ENCODE measurements at regions not wholly inside any gene's neighbourhood (a gene's known extent, or its start where the extent isn't known, plus 50 kb on each side); places are given as distances from the start of the nearest gene placed in this dataset. TPM values are rescaled to one million over a fixed set of nuclear protein-coding genes. Genes with fewer than 3 reads are reported as not detected.

- Histone ChIP-seq H3K9me3 (no peaks in the 10 kb centered on the region), H3K4me1 (ENCODE audit: insufficient read depth) (no peaks in the 10 kb centered on the region), H3K36me3 (no peaks in the 10 kb centered on the region), H3K27ac (no peak overlapping the region), H3K27me3 (no peaks in the 10 kb centered on the region), H3K4me3 (no peak overlapping the region)
- intact Hi-C loops (cut with DNase I), result no loop called here
- TF ChIP-seq EP300 (IDR thresholded peaks at IDR 0.05), result no peak
- TF ChIP-seq CTCF (IDR thresholded peaks at IDR 0.05), result no peak
- TF ChIP-seq POLR2A (IDR thresholded peaks at IDR 0.05), result no peak
- no peak for DNase-seq
- WGBS, 3 donors, result 76 to 93% (median 80%) methylated on average over 3 of the region's 3 CpGs
These were observed 51.3 kb upstream of the IVNS1ABP start for GRCh38 chr1:185368313-185368855.

DNA sequence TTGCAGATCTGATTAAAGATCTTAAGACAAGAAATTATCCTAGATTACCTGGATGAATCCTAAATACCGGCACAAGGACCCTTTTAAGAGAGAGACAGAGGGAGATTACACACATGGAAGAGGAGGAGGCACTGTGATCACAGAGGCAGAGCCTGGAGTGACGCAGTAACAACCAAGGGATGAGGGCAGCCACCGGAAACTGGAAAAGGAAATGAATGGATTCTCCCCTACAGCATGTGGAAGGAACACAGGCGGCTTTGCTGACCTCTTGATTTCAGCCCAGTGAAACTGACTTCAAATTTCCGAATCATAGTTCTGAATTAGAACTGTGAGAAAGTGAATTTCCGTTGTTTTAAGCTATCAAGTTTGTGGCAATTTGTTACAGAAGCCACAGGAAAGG lies 50.2 kb upstream of the IVNS1ABP start:
- Histone ChIP-seq H3K27ac (no peak overlapping the region), H3K4me3 (no peak overlapping the region), H3K36me3 (no peaks in the 10 kb centered on the region), H3K4me1 (ENCODE audit: insufficient read depth) (no peaks in the 10 kb centered on the region), H3K9me3 (no peaks in the 10 kb centered on the region), H3K27me3 (no peaks in the 10 kb centered on the region)
- intact Hi-C loops (cut with DNase I), result no loop called here
- WGBS, 3 donors, result 84 to 86% (median 86%) methylated on average over 6 of the region's 6 CpGs
- no peak for DNase-seq
- TF ChIP-seq POLR2A (IDR thresholded peaks at IDR 0.05) (no peak), EP300 (IDR thresholded peaks at IDR 0.05) (no peak), CTCF (IDR thresholded peaks at IDR 0.05) (no peak)

Small RNA genes lying in the stretch of these regions (small RNA-seq; reads per million reads assigned to genes)
- gene MCRIP2P2 (not detected), gene RF00019 (not detected), gene RNU7-183P (not detected)
